Activated CD4-positive, alpha-beta T cell treated with anti-CD3 and anti-CD28 coated beads, Interleukin-2, amount 50 U/mL, for 48 hours (primary cell): ENCODE measurements at regions not wholly inside any gene's neighbourhood (a gene's known extent, or its start where the extent isn't known, plus 50 kb on each side); places are given as distances from the start of the nearest gene placed in this dataset.

Experiments used
- DNase-seq, 2 experiments: peaks; one replicate each; pipeline ENCODE4 v3.0.0-alpha.2; 2020

- DNase-seq = no peak
These were observed 501.3 kb upstream of the ARGLU1 start for GRCh38 chr13:107069108-107069776.

GRCh38 chr13:107067381-107067780, 499.4 kb upstream of the ARGLU1 start:
- DNase-seq = no peak

- DNase-seq = no peak
These were observed 498.4 kb upstream of the ARGLU1 start for GRCh38 chr13:107066355-107066754.

- no peak for DNase-seq
These were observed 497.1 kb upstream of the ARGLU1 start for GRCh38 chr13:107065036-107065435.

GRCh38 chr13:107057028-107057631, 489.2 kb upstream of the ARGLU1 start:
- no peak for DNase-seq

GRCh38 chr13:107043021-107043956, 475.4 kb upstream of the ARGLU1 start:
- no peak for DNase-seq

- no peak for DNase-seq
These were observed 467.8 kb upstream of the ARGLU1 start for GRCh38 chr13:107035778-107036177.

GRCh38 chr13:107035186-107035585, 467.2 kb upstream of the ARGLU1 start:
- no peak for DNase-seq

GRCh38 chr13:107034236-107034872, 466.4 kb upstream of the ARGLU1 start:
- no peak for DNase-seq

- DNase-seq = no peak
These were observed 463.8 kb upstream of the ARGLU1 start for GRCh38 chr13:107031716-107032115.

- no peak for DNase-seq
These were observed 460.8 kb upstream of the ARGLU1 start for GRCh38 chr13:107028751-107029150.

GRCh38 chr13:107025991-107026390, 458.1 kb upstream of the ARGLU1 start:
- no peak for DNase-seq

- no peak for DNase-seq
These were observed 455.4 kb upstream of the ARGLU1 start for GRCh38 chr13:107023335-107023734.

- no peak for DNase-seq
These were observed 452.5 kb upstream of the ARGLU1 start for GRCh38 chr13:107020393-107020792.

- no peak for DNase-seq
These were observed 450.3 kb upstream of the ARGLU1 start for GRCh38 chr13:107018285-107018684.

GRCh38 chr13:107006661-107007060, 438.7 kb upstream of the ARGLU1 start:
- no peak for DNase-seq

- DNase-seq = no peak
These were observed 437.6 kb upstream of the ARGLU1 start for GRCh38 chr13:107005577-107005976.

GRCh38 chr13:107003911-107004310, 436.0 kb upstream of the ARGLU1 start:
- no peak for DNase-seq

- no peak for DNase-seq
These were observed 430.7 kb upstream of the ARGLU1 start for GRCh38 chr13:106998664-106999063.

GRCh38 chr13:106997696-106998095, 429.8 kb upstream of the ARGLU1 start:
- no peak for DNase-seq

GRCh38 chr13:106996867-106997618, 429.1 kb upstream of the ARGLU1 start:
- no peak for DNase-seq

- DNase-seq = no peak
These were observed 422.7 kb upstream of the ARGLU1 start for GRCh38 chr13:106990594-106990993.
